DOHH2 (cell line): ENCODE measurements at regions not wholly inside any gene's neighbourhood (a gene's known extent, or its start where the extent isn't known, plus 50 kb on each side); places are given as distances from the start of the nearest gene placed in this dataset.
"Not testable (repeated sequence)": the region's sequence is repeated elsewhere in the genome, so short reads cannot be mapped to it uniquely, and the experiment has no call there.

Experiments used
- H3F3A ChIP-seq: fragments of 200-600 bp; sonication (generic), shearing (Covaris generic); 2 replicates; pipeline ENCODE4 v1.6.0; 2016; ENCODE audit warnings: antibody characterized with exemption, mild to moderate bottlenecking; ENCODE audit not compliant: control insufficient read depth, insufficient read depth
- H3K27ac ChIP-seq: fragments of 200-600 bp; sonication (generic); 2 replicates; pipeline ENCODE4 v1.5.1; 2014; ENCODE audit warnings: low read depth, mild to moderate bottlenecking, low read length, moderate library complexity
- H3K27me3 ChIP-seq: fragments of 200-600 bp; sonication (generic); 2 replicates; pipeline ENCODE4 v1.6.1; 2014; ENCODE audit warnings: mild to moderate bottlenecking, low read length, mixed read lengths; ENCODE audit not compliant: control insufficient read depth
- H3K36me3 ChIP-seq: fragments of 200-600 bp; sonication (generic); 2 replicates; pipeline ENCODE4 v1.6.1; 2014; ENCODE audit warnings: mild to moderate bottlenecking, low read length, moderate library complexity, mixed read lengths; ENCODE audit not compliant: control insufficient read depth
- H3K4me1 ChIP-seq: fragments of 200-600 bp; sonication (generic); 2 replicates; pipeline ENCODE4 v1.6.1; 2014; ENCODE audit warnings: mild to moderate bottlenecking, low read length, mixed read lengths; ENCODE audit not compliant: control insufficient read depth
- H3K4me2 ChIP-seq: fragments of 200-600 bp; sonication (generic); 2 replicates; pipeline ENCODE4 v1.6.0; 2014; ENCODE audit warnings: mild to moderate bottlenecking, low read length, moderate library complexity
- H3K4me3 ChIP-seq: fragments of 200-600 bp; sonication (generic); 2 replicates; pipeline ENCODE4 v1.5.1; 2014; ENCODE audit warnings: mild to moderate bottlenecking, low read length, mixed read lengths
- H3K79me2 ChIP-seq: fragments of 200-600 bp; sonication (generic); 2 replicates; pipeline ENCODE4 v1.6.1; 2014; ENCODE audit warnings: mild to moderate bottlenecking, low read length, mixed read lengths; ENCODE audit not compliant: control insufficient read depth
- H3K9me2 ChIP-seq: fragments of 200-600 bp; sonication (generic); replicated peaks from 2 replicates; pipeline ENCODE4 v1.6.1; 2014; ENCODE audit warnings: mild to moderate bottlenecking, low read length, mixed read lengths; ENCODE audit not compliant: control insufficient read depth
- H3K9me3 ChIP-seq: fragments of 200-600 bp; sonication (generic); 2 replicates; pipeline ENCODE4 v1.6.1; 2014; ENCODE audit warnings: antibody characterized with exemption, low read length, mixed read lengths; ENCODE audit not compliant: control insufficient read depth, insufficient read depth
- H4K20me1 ChIP-seq: fragments of 200-600 bp; sonication (generic); 2 replicates; pipeline ENCODE4 v1.6.0; 2014; ENCODE audit warnings: low read depth, mild to moderate bottlenecking, antibody characterized with exemption, low read length, moderate library complexity; ENCODE audit not compliant: control insufficient read depth, insufficient read depth
- EZH2phosphoT487 ChIP-seq: fragments of 200-600 bp; sonication (generic); IDR thresholded peaks from 2 replicates; pipeline ENCODE4 v1.6.1; 2017; ENCODE audit warnings: borderline replicate concordance, mild to moderate bottlenecking, antibody characterized with exemption, low read length, moderate library complexity, mixed read lengths
- TF ChIP-seq, protein P1 (sequence below): fragments of 200-600 bp; sonication (generic); IDR thresholded peaks from one replicate; pipeline ENCODE4 v1.5.1; 2014; ENCODE audit warnings: antibody characterized with exemption, mild to moderate bottlenecking, low read depth, low read length; ENCODE audit not compliant: poor library complexity, severe bottlenecking

DNA sequence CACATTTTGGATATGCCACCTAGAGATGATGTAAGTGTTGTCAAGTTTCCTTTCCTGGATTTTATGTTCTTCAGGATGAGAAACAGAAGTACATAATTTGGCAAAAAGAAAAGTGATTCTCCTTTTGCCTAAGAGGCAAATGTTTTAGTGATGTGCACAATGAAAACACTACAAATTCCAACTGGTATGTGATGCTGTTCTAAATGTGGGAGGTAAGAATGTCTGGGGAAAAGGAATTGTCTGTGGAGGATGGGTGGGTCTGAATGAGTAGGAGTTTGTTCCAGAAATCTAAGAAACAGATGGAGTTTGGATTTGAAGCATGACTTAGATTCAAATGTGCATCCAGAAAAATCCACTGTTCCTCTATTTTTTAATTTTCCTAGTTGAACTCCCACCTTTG is 473.6 kb upstream of the SPRY2 start:
- Histone ChIP-seq H3F3A (no peaks in the 10 kb centered on the region), H3K4me1 (no peaks in the 10 kb centered on the region), H3K79me2 (no peaks in the 10 kb centered on the region), H3K4me2 (no peak overlapping the region), H3K27me3 (no peaks in the 10 kb centered on the region), H3K27ac (no peak overlapping the region), H3K36me3 (no peaks in the 10 kb centered on the region), H3K4me3 (no peak overlapping the region), H4K20me1 (no peaks in the 10 kb centered on the region), H3K9me2 (no peaks in the 10 kb centered on the region), H3K9me3 (no peaks in the 10 kb centered on the region)
- TF ChIP-seq EZH2phosphoT487, result no peak
- TF ChIP-seq, protein P1, sequence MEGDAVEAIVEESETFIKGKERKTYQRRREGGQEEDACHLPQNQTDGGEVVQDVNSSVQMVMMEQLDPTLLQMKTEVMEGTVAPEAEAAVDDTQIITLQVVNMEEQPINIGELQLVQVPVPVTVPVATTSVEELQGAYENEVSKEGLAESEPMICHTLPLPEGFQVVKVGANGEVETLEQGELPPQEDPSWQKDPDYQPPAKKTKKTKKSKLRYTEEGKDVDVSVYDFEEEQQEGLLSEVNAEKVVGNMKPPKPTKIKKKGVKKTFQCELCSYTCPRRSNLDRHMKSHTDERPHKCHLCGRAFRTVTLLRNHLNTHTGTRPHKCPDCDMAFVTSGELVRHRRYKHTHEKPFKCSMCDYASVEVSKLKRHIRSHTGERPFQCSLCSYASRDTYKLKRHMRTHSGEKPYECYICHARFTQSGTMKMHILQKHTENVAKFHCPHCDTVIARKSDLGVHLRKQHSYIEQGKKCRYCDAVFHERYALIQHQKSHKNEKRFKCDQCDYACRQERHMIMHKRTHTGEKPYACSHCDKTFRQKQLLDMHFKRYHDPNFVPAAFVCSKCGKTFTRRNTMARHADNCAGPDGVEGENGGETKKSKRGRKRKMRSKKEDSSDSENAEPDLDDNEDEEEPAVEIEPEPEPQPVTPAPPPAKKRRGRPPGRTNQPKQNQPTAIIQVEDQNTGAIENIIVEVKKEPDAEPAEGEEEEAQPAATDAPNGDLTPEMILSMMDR, result no peak

DNA sequence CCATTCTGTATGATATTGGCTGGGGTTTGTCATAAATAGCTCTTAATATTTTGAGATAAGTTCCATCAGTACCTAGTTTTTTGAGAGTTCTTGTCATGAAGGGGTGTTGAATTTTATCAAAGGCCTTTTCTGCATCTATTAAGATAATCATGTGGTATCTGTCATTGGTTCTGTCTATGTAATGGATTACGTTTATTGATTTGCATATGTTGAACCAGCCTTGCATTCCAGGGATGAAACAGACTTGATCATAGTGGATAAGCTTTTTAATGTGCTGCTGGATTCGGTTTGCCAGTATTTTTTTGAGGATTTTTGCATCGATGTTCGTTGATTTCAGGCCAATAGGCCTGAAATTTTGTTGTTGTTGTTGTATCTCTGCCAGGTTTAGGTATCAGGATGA is 469.4 kb upstream of the SPRY2 start:
- not testable (repeated sequence) for H3K36me3 ChIP-seq, H3K4me3 ChIP-seq, H3K27me3 ChIP-seq, H3K4me1 ChIP-seq, H3K9me3 ChIP-seq, H3F3A ChIP-seq, H3K79me2 ChIP-seq, H3K27ac ChIP-seq, H3K9me2 ChIP-seq, H3K4me2 ChIP-seq, H4K20me1 ChIP-seq

DNA sequence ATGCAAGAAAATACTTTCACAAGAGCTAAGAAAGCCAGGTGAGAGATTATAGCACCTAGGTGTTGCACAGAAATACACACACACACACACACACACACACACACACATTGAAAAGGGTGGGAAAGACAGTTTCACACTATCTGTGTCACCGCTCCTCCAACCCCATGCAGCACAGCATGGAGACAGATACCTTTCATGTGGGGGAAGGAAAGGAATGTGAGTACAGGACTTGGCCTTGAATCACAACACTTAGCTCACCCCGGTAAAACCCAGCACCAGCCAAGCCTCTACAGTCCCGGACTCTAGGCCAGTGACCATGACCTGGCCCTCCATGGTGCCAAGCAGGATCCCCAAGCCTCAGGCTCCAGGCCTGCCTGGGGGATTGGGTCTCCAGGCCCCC is 462.0 kb upstream of the SPRY2 start:
- no peaks in the 10 kb centered on the region for H3K4me1 ChIP-seq
- H3K9me3 ChIP-seq, result no peaks in the 10 kb centered on the region
- no peaks in the 10 kb centered on the region for H3K27me3 ChIP-seq
- no peaks in the 10 kb centered on the region for H3K9me2 ChIP-seq
- H3K79me2 ChIP-seq, result no peaks in the 10 kb centered on the region
- no peaks in the 10 kb centered on the region for H3K36me3 ChIP-seq
- no peaks in the 10 kb centered on the region for H3F3A ChIP-seq
- no peak overlapping the region for H3K4me2 ChIP-seq
- H4K20me1 ChIP-seq, result no peaks in the 10 kb centered on the region
- TF ChIP-seq EZH2phosphoT487, result no peak
- TF ChIP-seq, protein P1, result no peak
- H3K4me3 ChIP-seq, result no peak overlapping the region
- no peak overlapping the region for H3K27ac ChIP-seq

DNA sequence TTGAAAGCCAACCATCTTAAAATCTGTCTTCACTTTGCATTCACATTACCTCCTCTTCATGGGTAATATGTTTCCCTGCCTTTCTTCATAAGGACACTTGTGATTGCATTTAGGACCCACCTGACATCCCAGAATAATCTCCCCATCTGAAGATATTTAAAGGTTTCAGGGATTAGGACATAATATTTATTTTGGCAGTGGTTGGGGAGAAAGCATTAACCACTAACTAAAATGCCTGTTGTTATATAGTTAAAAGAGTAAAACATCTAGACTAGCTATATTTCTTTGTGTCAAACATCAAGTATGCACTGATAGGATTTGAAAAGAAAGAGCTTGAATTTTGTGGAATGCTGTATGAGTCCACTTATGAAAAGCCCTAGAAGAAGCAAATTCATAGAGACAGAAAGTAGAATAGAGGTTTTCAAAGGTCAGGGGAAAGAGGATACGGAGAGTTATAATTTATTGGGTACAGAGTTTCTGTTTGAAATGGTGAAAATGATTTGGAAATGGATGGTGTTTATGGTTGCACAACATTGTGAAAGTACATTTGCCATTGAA is 457.7 kb upstream of the SPRY2 start:
- Histone ChIP-seq H3K4me2 (no peak overlapping the region), H3K9me2 (no peaks in the 10 kb centered on the region; the same call in 1 of the 2 replicates), H3K36me3 (no peaks in the 10 kb centered on the region), H3K9me3 (no peaks in the 10 kb centered on the region), H4K20me1 (no peaks in the 10 kb centered on the region), H3K79me2 (no peaks in the 10 kb centered on the region), H3K4me1 (no peaks in the 10 kb centered on the region), H3K4me3 (no peak overlapping the region), H3K27ac (no peak overlapping the region), H3K27me3 (no peaks in the 10 kb centered on the region), H3F3A (no peaks in the 10 kb centered on the region)
- no peak for TF ChIP-seq EZH2phosphoT487
- TF ChIP-seq, protein P1, result no peak
